NB4 (cell line): ENCODE measurements at regions not wholly inside any gene's neighbourhood (a gene's known extent, or its start where the extent isn't known, plus 50 kb on each side); places are given as distances from the start of the nearest gene placed in this dataset.

Source experiments
- DNase-seq: peaks from one replicate; pipeline ENCODE4 v3.0.0; 2010; ENCODE audit warnings: low read depth
- H3K4me3 ChIP-seq: one replicate; pipeline ENCODE4 v1.5.1; 2011; ENCODE audit warnings: mild to moderate bottlenecking, low read depth, low read length, moderate library complexity
- CTCF ChIP-seq: IDR thresholded peaks from one replicate; pipeline ENCODE4 v1.5.1; 2012; ENCODE audit warnings: low read depth, low read length
- MAX ChIP-seq: IDR thresholded peaks from 2 replicates; pipeline ENCODE4 v1.6.1; 2011; ENCODE audit warnings: low read depth, low read length
- MYC ChIP-seq: IDR thresholded peaks from 2 replicates; pipeline ENCODE4 v1.6.1; 2011; ENCODE audit warnings: low read depth, low read length
- POLR2A ChIP-seq: IDR thresholded peaks from 2 replicates; pipeline ENCODE4 v1.6.1; 2011; ENCODE audit warnings: mild to moderate bottlenecking; ENCODE audit not compliant: insufficient read length; ENCODE audit errors: extremely low read depth

DNA sequence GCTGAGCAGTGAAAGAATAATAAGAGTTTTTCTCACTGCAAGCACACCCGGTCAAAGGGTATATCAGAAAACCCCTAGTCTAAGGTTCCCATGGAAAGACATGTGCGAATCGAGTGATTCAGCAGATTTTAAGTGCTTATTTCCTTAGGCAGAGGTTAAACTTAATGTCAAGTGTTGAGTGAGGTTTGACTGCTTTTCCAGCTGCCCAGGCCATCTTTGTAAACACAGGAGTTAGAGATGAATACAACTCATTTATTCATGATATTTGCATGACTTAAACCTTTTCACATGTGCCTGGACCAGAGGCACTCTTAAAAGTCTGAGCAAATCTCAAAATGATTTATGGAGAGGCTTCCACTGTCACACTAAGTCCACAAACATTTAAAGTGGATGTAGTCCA lies 137.8 kb upstream of the RGMB start:
- no peak overlapping the region for H3K4me3 ChIP-seq
- DNase-seq: no peak
- TF ChIP-seq MYC (no peak), POLR2A (no peak), CTCF (no peak), MAX (no peak)

GRCh38 chr5:98637116-98637515 lies 136.3 kb upstream of the RGMB start:
- DNase-seq: no peak
- TF ChIP-seq MYC: no peak
- TF ChIP-seq POLR2A: no peak
- TF ChIP-seq CTCF: no peak
- no peak for TF ChIP-seq MAX
- H3K4me3 ChIP-seq: no peak overlapping the region

DNA sequence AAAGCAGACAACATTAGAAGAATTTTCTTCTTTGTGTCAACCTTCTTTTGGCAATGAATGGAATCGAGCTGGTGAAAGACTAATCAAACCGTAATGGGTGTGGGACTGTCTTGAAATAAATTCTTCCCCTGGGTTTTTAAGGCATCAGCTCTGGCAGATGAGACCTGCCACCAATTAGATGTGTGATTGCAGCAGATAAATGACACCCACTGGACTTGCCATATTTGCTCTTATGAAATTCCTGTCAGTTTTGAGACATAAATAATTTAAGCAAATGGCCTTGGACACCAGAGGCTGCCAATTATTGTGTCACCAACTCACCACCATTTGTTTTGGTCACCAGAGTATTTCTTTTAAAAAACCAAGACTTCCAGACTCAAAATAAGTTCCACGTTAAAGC lies 135.9 kb upstream of the RGMB start:
- H3K4me3 ChIP-seq: no peak overlapping the region
- TF ChIP-seq POLR2A: no peak
- TF ChIP-seq CTCF: no peak
- no peak for TF ChIP-seq MAX
- no peak for TF ChIP-seq MYC
- DNase-seq: no peak

DNA sequence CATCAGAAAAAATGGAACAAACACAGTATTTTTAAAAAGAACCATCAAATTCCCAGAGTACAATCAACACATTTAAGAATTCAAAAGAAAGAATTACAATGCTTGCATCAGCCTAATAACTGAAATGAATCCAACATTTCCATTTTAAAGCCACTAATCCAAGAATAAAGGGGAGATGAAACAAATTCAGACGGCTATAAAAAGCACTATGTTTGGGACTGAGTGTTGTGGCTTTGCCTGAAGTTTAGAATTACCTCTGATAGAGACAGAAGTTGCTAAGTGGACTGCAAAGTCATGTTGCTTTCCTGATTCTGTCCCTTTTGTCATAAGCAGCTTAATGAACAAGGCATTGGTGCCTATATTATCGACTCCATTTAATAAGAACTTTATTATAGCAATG lies 135.4 kb upstream of the RGMB start:
- H3K4me3 ChIP-seq: no peak overlapping the region
- TF ChIP-seq CTCF (no peak), MAX (no peak), POLR2A (no peak), MYC (no peak)
- no peak for DNase-seq

GRCh38 chr5:98638701-98639100 lies 134.8 kb upstream of the RGMB start:
- TF ChIP-seq POLR2A (no peak), MYC (no peak), MAX (no peak), CTCF (no peak)
- H3K4me3 ChIP-seq: no peak overlapping the region
- DNase-seq: no peak

DNA sequence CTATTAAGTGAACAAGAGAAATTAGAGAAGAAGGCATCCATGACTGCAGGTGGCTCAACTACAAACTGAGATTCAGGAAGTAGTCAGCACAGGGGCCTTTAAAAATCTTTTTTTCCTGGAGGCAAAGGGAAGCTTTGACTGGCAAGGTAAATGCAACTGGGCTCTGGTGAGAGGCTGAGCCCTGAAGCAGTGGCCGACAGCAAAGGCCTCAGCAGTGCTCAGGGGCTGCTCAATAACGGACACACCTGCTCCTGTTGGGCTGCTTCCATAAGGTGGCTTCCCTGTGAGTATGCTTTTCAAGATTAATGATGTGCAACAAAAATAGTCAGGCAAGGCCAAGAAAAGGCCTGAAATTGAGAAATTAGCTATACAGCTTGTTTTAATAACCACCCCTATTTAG lies 134.2 kb upstream of the RGMB start:
- DNase-seq: no peak
- H3K4me3 ChIP-seq: no peak overlapping the region
- TF ChIP-seq MAX: no peak
- no peak for TF ChIP-seq POLR2A
- no peak for TF ChIP-seq MYC
- no peak for TF ChIP-seq CTCF
